ENCODE measurements at regions not wholly inside any gene's neighbourhood (a gene's known extent, or its start where the extent isn't known, plus 50 kb on each side); places are given as distances from the start of the nearest gene placed in this dataset.
A peak's percentile ranks its signal among the peaks of the same experiment; 100 is the strongest.

DNA sequence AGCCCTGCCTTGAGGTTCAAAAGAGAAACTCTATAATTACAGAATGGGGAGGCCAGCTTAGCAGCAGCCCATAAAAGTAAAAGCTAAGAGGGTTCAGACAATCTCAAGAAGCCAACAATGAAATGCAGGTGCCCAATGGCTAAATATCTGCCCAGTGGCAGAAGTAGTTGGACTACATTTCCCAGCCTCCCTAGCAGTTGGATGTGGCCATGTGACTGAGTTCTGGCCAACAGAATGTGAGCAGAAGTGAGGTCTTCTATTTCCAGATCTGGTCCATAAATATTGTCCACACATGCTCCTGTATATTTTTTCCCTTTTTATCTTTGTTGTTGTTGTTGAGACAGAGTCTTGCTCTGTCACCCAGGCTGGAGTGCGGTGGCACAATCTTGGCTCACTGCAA, 127.9 kb upstream of the NHS start:
- no peaks in the 10 kb centered on the region for H3K4me1 ChIP-seq
- no peak overlapping the region for H3K27ac ChIP-seq
- no peak overlapping the region for H3K4me3 ChIP-seq
- no peak for TF ChIP-seq POLR2A (IDR thresholded peaks at IDR 0.05)
- TF ChIP-seq, protein P1, sequence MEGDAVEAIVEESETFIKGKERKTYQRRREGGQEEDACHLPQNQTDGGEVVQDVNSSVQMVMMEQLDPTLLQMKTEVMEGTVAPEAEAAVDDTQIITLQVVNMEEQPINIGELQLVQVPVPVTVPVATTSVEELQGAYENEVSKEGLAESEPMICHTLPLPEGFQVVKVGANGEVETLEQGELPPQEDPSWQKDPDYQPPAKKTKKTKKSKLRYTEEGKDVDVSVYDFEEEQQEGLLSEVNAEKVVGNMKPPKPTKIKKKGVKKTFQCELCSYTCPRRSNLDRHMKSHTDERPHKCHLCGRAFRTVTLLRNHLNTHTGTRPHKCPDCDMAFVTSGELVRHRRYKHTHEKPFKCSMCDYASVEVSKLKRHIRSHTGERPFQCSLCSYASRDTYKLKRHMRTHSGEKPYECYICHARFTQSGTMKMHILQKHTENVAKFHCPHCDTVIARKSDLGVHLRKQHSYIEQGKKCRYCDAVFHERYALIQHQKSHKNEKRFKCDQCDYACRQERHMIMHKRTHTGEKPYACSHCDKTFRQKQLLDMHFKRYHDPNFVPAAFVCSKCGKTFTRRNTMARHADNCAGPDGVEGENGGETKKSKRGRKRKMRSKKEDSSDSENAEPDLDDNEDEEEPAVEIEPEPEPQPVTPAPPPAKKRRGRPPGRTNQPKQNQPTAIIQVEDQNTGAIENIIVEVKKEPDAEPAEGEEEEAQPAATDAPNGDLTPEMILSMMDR (IDR thresholded peaks at IDR 0.05) = no peak
- H3K27me3 ChIP-seq = no peaks in the 10 kb centered on the region
- DNase-seq = no peak
- 90% methylated on average over 1 of the region's 1 CpG; no CpG with 5 or more reads in 1 of the 2 donors for WGBS, 2 donors
- no peaks in the 10 kb centered on the region for H3K36me3 ChIP-seq
- no peaks in the 10 kb centered on the region for H3K9me3 ChIP-seq
- intact Hi-C loops (cut with DNase I) = no loop called here

DNA sequence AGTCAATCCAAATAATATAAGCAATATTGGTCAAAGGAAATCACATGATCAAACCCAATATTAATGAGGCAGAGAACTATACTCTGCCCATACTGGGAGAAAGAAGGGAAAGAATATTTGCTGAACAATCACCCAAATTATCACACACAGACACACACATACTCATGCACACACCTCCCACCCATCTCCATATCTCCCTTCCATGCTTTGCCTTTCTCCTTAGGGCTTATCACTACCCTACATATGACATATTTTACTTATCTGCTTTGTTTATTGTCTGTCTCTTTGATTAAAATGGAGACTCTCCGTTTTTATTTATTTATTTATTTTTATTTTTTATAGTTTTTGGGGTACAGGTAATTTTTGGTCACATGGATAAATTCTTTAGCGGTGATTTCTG, 112.9 kb upstream of the NHS start:
- WGBS, 2 donors = 54 to 72% methylated on average over 2 of the region's 2 CpGs
- no peak for TF ChIP-seq POLR2A (IDR thresholded peaks at IDR 0.05)
- TF ChIP-seq, protein P1 (IDR thresholded peaks at IDR 0.05) = no peak
- no peak for DNase-seq
- Histone ChIP-seq H3K4me1 (no peaks in the 10 kb centered on the region), H3K27ac (no peak overlapping the region), H3K36me3 (no peaks in the 10 kb centered on the region), H3K27me3 (no peaks in the 10 kb centered on the region), H3K9me3 (no peaks in the 10 kb centered on the region), H3K4me3 (no peak overlapping the region)
- intact Hi-C loops (cut with DNase I) = no loop called here

DNA sequence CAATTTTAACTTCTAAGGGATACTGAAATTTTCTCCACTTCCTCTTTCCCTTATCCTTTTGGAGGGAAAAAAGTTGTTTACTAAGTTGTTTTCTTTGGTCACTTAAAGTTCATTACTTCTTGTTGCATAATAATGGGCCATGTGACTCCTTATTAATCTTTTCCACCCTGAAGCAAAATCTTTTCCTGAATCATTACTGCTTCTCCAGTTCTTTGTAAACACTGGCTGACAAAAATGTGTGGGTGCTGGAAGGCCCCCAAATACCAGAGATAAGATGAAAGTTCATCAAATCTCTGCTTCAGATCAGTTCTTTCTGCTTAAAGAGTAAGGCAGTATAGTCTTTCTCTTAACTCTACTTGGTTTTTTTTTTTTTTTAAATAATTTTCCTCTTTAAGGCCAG, 108.9 kb upstream of the NHS start:
- Histone ChIP-seq H3K4me3 (no peak overlapping the region), H3K9me3 (no peaks in the 10 kb centered on the region), H3K36me3 (no peaks in the 10 kb centered on the region), H3K27me3 (no peaks in the 10 kb centered on the region), H3K4me1 (no peaks in the 10 kb centered on the region), H3K27ac (no peak overlapping the region)
- DNase-seq = no peak
- intact Hi-C loops (cut with DNase I) = no loop called here
- TF ChIP-seq POLR2A (IDR thresholded peaks at IDR 0.05) = no peak

DNA sequence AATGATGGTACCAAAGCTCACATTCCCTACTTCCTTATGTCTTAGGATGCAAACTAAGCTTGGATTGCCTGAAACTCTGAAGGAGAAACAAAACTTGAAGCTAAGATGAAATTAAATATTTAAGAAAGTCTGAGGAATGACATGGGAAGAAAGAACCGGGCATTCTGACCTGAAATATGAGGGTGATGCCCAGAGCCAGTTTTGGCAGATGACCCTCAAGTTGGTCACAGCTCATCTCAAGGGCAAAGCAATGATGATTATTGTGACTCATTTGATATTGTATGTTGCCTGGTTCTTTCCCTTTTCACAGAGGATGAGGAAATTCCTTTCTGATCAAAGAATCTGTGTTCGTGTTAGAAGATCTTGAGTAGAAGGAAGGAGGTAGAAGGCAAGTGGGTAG, 96.0 kb upstream of the NHS start:
- no peaks in the 10 kb centered on the region for H3K27me3 ChIP-seq
- WGBS, 2 donors = 46 to 80% methylated on average over 2 of the region's 2 CpGs
- TF ChIP-seq, protein P1 (IDR thresholded peaks at IDR 0.05) = no peak
- no peak for TF ChIP-seq POLR2A (IDR thresholded peaks at IDR 0.05)
- no peak overlapping the region for H3K4me3 ChIP-seq
- DNase-seq = no peak
- H3K9me3 ChIP-seq = no peaks in the 10 kb centered on the region
- no peak overlapping the region for H3K27ac ChIP-seq
- H3K4me1 ChIP-seq = no peaks in the 10 kb centered on the region
- no peaks in the 10 kb centered on the region for H3K36me3 ChIP-seq
- intact Hi-C loops (cut with DNase I) = no loop called here

DNA sequence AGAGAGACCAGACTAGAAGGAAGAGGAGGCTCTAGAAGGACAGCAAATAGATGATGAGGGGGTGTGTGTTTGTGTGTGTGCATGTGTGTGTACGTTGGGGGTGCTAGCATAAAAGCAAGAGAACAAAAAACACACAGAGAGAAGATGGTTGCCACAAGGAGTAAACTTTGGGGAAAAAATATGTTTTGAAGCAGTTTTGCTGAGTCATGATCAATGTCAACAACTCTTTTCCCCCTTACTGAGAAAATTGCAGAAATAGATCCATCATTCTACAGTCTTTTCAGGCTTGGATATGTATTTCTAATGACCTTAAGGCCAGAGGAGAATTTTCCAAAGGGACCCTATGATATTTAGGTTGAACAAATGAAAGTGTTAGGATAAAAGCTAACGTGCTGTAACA, 89.0 kb upstream of the NHS start:
- no peaks in the 10 kb centered on the region for H3K9me3 ChIP-seq
- H3K4me3 ChIP-seq = no peak overlapping the region
- H3K27ac ChIP-seq = no peak overlapping the region
- intact Hi-C loops (cut with DNase I) = no loop called here
- H3K4me1 ChIP-seq = no peaks in the 10 kb centered on the region
- no peaks in the 10 kb centered on the region for H3K27me3 ChIP-seq
- TF ChIP-seq, protein P1 (IDR thresholded peaks at IDR 0.05) = no peak
- TF ChIP-seq POLR2A (IDR thresholded peaks at IDR 0.05) = no peak
- H3K36me3 ChIP-seq = no peaks in the 10 kb centered on the region
- WGBS, 2 donors = 43 to 63% methylated on average over 2 of the region's 2 CpGs
- no peak for DNase-seq

DNA sequence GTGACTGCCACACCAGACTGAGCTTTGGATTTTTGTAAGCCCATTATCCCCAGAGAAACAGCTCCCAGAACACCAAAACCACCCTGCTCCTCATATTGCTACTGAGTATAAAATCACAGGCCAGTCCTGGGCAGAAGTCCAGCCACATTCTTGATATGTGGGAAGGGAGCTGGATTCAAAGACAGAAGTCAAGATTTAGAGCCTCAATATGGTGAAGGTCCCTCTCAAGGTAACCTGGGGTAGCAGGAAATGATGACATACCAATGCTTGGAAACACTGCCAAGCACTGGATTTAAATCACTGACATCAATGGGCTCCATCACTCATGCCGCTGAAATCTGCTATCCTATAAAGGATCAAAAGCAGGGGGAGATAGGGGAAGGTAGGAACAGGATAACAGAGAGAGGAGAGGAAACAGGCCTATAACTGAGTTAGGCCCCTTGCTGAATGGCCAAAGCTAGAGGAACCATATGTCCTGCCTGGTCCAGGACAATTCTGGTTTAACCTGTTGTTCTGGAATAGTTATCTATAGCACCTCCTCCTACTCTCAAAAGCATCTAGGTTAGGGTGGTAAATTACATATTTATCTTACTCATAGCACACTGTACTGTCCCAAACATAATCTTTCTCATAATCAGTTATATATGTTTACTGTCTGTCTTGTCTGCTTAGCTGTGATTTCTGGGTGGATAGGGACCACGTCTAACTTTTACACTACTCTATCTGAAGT, 83.7 kb upstream of the NHS start:
- 60 to 78% methylated on average over 2 of the region's 2 CpGs for WGBS, 2 donors

More for the DNA sequence above, 83.7 kb upstream of the NHS start:
- no peaks in the 10 kb centered on the region for H3K27me3 ChIP-seq
- no peak for DNase-seq
- TF ChIP-seq, protein P1 (IDR thresholded peaks at IDR 0.05) = no peak
- no peak for TF ChIP-seq POLR2A (IDR thresholded peaks at IDR 0.05)
- H3K4me3 ChIP-seq = no peak overlapping the region
- no peaks in the 10 kb centered on the region for H3K36me3 ChIP-seq
- intact Hi-C loops (cut with DNase I) = no loop called here
- H3K9me3 ChIP-seq = no peaks in the 10 kb centered on the region
- no peaks in the 10 kb centered on the region for H3K4me1 ChIP-seq
- H3K27ac ChIP-seq = peak overlapping the region in 3 of 4 donors; percentile 17 to 54 (median 17)
